ENCODE measurements at regions not wholly inside any gene's neighbourhood (a gene's known extent, or its start where the extent isn't known, plus 50 kb on each side); places are given as distances from the start of the nearest gene placed in this dataset.

GRCh38 chr13:84303035-84303434 is 420.8 kb upstream of the SLITRK1 start:
- no peak overlapping the region for H3K4me2 ChIP-seq (ENCODE audit: insufficient read depth, low read length)
- no peak overlapping the region for H3K9ac ChIP-seq (ENCODE audit: low read depth, low read length)
- DNase-seq (no peak), ATAC-seq (ENCODE audit: insufficient read depth, low read depth) (peak; percentile 57)
- H4K20me1 ChIP-seq (ENCODE audit: insufficient read depth, low read length) = no peaks in the 10 kb centered on the region
- H3K27ac ChIP-seq (ENCODE audit: low read length) = no peak overlapping the region
- no peaks in the 10 kb centered on the region for H3K79me2 ChIP-seq (ENCODE audit: insufficient read depth, low read length)
- no peak overlapping the region for H3K4me3 ChIP-seq (ENCODE audit: low read depth in 1 of 2, low read length in 2 of 2)
- TF ChIP-seq EZH2 (IDR thresholded peaks at IDR 0.05; ENCODE audit: borderline replicate concordance, low read depth, low read length, severe bottlenecking) (no peak), CTCF (IDR thresholded peaks at IDR 0.05; ENCODE audit: borderline replicate concordance, extremely low read depth, low read length, poor library complexity, severe bottlenecking) (no peak)
- no peaks in the 10 kb centered on the region for H3K36me3 ChIP-seq (ENCODE audit: insufficient read depth, low read length)
- H3K4me1 ChIP-seq (ENCODE audit: insufficient read depth, low read length) = peaks cover 3% of the 10 kb centered on the region; the same call in 1 of the 2 replicates
- H2AFZ ChIP-seq (ENCODE audit: low read depth, low read length) = no peak overlapping the region
- no peaks in the 10 kb centered on the region for H3K9me3 ChIP-seq (ENCODE audit: insufficient read depth, low read length, severe bottlenecking)
- no peaks in the 10 kb centered on the region for H3K27me3 ChIP-seq (ENCODE audit: insufficient read depth, low read length, poor library complexity)

- Histone ChIP-seq H3K27me3 (ENCODE audit: insufficient read depth, low read length, poor library complexity) (no peaks in the 10 kb centered on the region), H3K4me2 (ENCODE audit: insufficient read depth, low read length) (no peak overlapping the region), H3K79me2 (ENCODE audit: insufficient read depth, low read length) (no peaks in the 10 kb centered on the region), H3K4me3 (ENCODE audit: low read depth in 1 of 2, low read length in 2 of 2) (no peak overlapping the region), H3K27ac (ENCODE audit: low read length) (no peak overlapping the region), H4K20me1 (ENCODE audit: insufficient read depth, low read length) (no peaks in the 10 kb centered on the region), H2AFZ (ENCODE audit: low read depth, low read length) (no peak overlapping the region), H3K36me3 (ENCODE audit: insufficient read depth, low read length) (no peaks in the 10 kb centered on the region), H3K9me3 (ENCODE audit: insufficient read depth, low read length, severe bottlenecking) (no peaks in the 10 kb centered on the region), H3K4me1 (ENCODE audit: insufficient read depth, low read length) (no peaks in the 10 kb centered on the region), H3K9ac (ENCODE audit: low read depth, low read length) (no peak overlapping the region)
- TF ChIP-seq EZH2 (IDR thresholded peaks at IDR 0.05; ENCODE audit: borderline replicate concordance, low read depth, low read length, severe bottlenecking) (no peak), CTCF (IDR thresholded peaks at IDR 0.05; ENCODE audit: borderline replicate concordance, extremely low read depth, low read length, poor library complexity, severe bottlenecking) (no peak)
- DNase-seq = no peak
- ATAC-seq (ENCODE audit: insufficient read depth, low read depth) = no peak
These were observed 415.0 kb upstream of the SLITRK1 start for GRCh38 chr13:84297251-84297650.

- Histone ChIP-seq H3K9me3 (ENCODE audit: insufficient read depth, low read length, severe bottlenecking) (no peaks in the 10 kb centered on the region), H3K36me3 (ENCODE audit: insufficient read depth, low read length) (no peaks in the 10 kb centered on the region), H3K9ac (ENCODE audit: low read depth, low read length) (no peak overlapping the region), H4K20me1 (ENCODE audit: insufficient read depth, low read length) (no peaks in the 10 kb centered on the region), H3K4me3 (ENCODE audit: low read depth in 1 of 2, low read length in 2 of 2) (no peak overlapping the region), H2AFZ (ENCODE audit: low read depth, low read length) (no peak overlapping the region), H3K4me1 (ENCODE audit: insufficient read depth, low read length) (no peaks in the 10 kb centered on the region), H3K27me3 (ENCODE audit: insufficient read depth, low read length, poor library complexity) (no peaks in the 10 kb centered on the region), H3K4me2 (ENCODE audit: insufficient read depth, low read length) (no peak overlapping the region), H3K79me2 (ENCODE audit: insufficient read depth, low read length) (no peaks in the 10 kb centered on the region), H3K27ac (ENCODE audit: low read length) (no peak overlapping the region)
- DNase-seq (no peak), ATAC-seq (ENCODE audit: insufficient read depth, low read depth) (no peak)
- TF ChIP-seq EZH2 (IDR thresholded peaks at IDR 0.05; ENCODE audit: borderline replicate concordance, low read depth, low read length, severe bottlenecking) (no peak), CTCF (IDR thresholded peaks at IDR 0.05; ENCODE audit: borderline replicate concordance, extremely low read depth, low read length, poor library complexity, severe bottlenecking) (no peak)
These were observed 414.1 kb upstream of the SLITRK1 start for GRCh38 chr13:84296401-84296800.

- Histone ChIP-seq H3K36me3 (ENCODE audit: insufficient read depth, low read length) (no peaks in the 10 kb centered on the region), H3K79me2 (ENCODE audit: insufficient read depth, low read length) (no peaks in the 10 kb centered on the region), H3K9me3 (ENCODE audit: insufficient read depth, low read length, severe bottlenecking) (no peaks in the 10 kb centered on the region), H3K9ac (ENCODE audit: low read depth, low read length) (no peak overlapping the region), H3K27ac (ENCODE audit: low read length) (no peak overlapping the region), H3K27me3 (ENCODE audit: insufficient read depth, low read length, poor library complexity) (no peaks in the 10 kb centered on the region), H4K20me1 (ENCODE audit: insufficient read depth, low read length) (no peaks in the 10 kb centered on the region), H3K4me1 (ENCODE audit: insufficient read depth, low read length) (no peaks in the 10 kb centered on the region), H3K4me2 (ENCODE audit: insufficient read depth, low read length) (no peak overlapping the region), H3K4me3 (ENCODE audit: low read depth in 1 of 2, low read length in 2 of 2) (no peak overlapping the region), H2AFZ (ENCODE audit: low read depth, low read length) (no peak overlapping the region)
- ATAC-seq (ENCODE audit: insufficient read depth, low read depth) (no peak), DNase-seq (no peak)
- TF ChIP-seq CTCF (IDR thresholded peaks at IDR 0.05; ENCODE audit: borderline replicate concordance, extremely low read depth, low read length, poor library complexity, severe bottlenecking) (no peak), EZH2 (IDR thresholded peaks at IDR 0.05; ENCODE audit: borderline replicate concordance, low read depth, low read length, severe bottlenecking) (no peak)
These were observed 412.3 kb upstream of the SLITRK1 start for GRCh38 chr13:84294576-84294975.
